C4-2B (cell line): ENCODE measurements at regions not wholly inside any gene's neighbourhood (a gene's known extent, or its start where the extent isn't known, plus 50 kb on each side); places are given as distances from the start of the nearest gene placed in this dataset.

ENCODE experiments used
- H3K27ac ChIP-seq: fragments of 450-650 bp; 2 replicates; pipeline ENCODE4 v1.5.1; 2017
- ZFX ChIP-seq: fragments of 450-650 bp; IDR thresholded peaks from 2 replicates; pipeline ENCODE4 v1.6.1; 2017
- TF ChIP-seq, protein P1 (sequence below): fragments of 450-650 bp; conservative IDR thresholded peaks from 2 replicates; pipeline ENCODE4 v1.5.1; 2017; ENCODE audit warnings: mild to moderate bottlenecking

DNA sequence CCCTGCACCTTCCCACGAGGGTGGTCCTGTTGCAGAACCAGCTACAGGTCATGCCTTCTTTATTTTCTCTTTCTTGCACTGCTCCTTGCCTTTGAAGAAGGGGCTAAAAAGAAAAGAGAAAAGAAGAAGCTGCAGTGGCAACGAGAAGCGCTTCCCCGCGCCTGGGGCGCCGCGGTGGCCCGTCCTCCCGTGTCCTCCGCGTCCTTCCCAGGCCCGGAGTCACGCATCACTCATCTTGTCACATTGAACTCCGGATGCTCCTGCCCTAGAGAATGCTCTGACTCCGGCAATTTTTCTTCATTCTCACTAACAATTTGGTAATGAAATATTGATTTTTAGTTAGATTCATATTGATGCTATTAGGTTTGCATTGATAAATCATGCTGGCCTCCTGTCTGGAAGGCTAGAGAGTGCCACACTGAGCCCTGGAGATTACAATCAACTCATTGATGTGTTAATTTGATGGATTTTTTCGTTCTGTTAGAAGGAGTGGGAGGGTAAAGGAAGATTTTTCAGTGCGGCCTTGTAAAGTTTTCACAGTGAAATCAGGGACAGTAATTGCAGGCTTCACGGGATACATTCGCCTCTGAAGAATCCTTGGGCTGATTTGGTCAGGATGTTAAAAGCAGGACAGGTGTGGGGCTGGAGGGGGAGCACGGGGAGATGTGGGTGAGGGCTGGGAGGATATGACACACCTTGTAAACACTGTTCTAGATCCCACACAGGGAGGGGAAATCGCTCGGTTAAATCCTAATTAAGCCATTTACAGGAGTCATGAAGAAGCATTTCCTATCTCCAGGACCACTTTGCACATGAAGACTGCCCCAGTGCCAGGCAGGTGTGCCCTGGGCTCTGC is 349.3 kb downstream of the ZNF516 start:
- TF ChIP-seq, protein P1, sequence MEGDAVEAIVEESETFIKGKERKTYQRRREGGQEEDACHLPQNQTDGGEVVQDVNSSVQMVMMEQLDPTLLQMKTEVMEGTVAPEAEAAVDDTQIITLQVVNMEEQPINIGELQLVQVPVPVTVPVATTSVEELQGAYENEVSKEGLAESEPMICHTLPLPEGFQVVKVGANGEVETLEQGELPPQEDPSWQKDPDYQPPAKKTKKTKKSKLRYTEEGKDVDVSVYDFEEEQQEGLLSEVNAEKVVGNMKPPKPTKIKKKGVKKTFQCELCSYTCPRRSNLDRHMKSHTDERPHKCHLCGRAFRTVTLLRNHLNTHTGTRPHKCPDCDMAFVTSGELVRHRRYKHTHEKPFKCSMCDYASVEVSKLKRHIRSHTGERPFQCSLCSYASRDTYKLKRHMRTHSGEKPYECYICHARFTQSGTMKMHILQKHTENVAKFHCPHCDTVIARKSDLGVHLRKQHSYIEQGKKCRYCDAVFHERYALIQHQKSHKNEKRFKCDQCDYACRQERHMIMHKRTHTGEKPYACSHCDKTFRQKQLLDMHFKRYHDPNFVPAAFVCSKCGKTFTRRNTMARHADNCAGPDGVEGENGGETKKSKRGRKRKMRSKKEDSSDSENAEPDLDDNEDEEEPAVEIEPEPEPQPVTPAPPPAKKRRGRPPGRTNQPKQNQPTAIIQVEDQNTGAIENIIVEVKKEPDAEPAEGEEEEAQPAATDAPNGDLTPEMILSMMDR: no peak
- no peak for TF ChIP-seq ZFX
- H3K27ac ChIP-seq: no peak overlapping the region

DNA sequence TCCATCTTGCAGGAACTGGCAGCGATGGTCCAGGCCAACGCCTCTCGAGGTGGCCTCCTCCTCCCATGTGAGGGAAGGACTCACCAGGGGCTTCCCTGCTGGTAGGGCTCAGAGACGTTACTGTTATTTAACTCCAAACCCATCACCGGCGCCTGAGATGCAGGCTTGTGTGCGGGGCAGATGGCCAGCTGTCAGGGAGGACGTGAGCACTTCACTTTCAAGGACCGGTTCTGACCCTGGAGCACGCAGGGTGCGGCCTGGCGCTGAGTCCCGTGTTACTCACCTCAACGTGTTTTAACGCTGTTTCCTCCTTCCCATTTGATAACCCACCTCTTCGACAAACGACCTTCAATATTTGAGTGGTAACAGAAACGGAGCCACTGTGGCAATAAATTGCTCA is 350.2 kb downstream of the ZNF516 start:
- TF ChIP-seq, protein P1: no peak
- TF ChIP-seq ZFX: no peak
- H3K27ac ChIP-seq: no peak overlapping the region

GRCh38 chr18:76142611-76143010 is 352.4 kb downstream of the ZNF516 start:
- TF ChIP-seq, protein P1: no peak
- no peak for TF ChIP-seq ZFX

DNA sequence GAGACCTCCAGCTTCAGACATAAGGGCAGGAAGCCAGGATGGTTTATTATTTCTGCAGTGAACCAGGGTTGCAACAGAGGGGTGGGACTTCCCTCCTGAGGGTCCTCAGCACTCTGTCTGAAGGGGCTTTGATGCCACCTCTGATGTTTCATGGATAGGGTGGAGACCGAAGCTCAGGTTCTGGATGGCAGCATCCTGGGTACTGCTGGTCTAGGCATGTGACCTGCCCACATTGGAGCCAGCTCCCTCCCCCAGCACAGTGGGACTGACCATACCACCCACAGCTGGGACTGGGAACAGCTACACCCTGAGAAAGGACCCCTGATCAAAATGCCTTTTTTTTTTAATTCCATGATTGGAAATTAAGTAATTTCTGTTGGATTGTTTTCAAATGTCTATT is 355.2 kb downstream of the ZNF516 start:
- no peak for TF ChIP-seq ZFX
- TF ChIP-seq, protein P1: no peak
- H3K27ac ChIP-seq: no peak overlapping the region

More at GRCh38 chr18:76142611-76143010, 352.4 kb downstream of the ZNF516 start:
- H3K27ac ChIP-seq: no peak overlapping the region

DNA sequence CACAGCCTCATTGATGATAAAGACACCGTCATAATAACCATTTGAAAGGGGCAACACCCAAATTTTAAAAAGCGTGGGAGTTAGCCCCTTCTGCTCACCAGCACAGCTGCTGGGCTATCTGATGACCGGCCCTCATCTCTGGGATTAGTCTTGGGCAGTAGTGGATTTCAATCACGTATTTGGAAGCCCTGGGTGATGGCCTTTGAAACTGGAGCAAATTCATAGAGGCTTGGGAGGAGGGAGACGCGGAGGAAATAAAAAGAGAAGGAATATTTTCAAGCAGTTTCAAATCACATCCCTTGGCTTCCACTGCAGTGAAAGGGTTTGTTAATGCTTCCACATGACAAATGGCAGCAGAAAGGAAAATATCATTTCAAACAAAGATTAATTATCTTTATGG is 357.8 kb downstream of the ZNF516 start:
- TF ChIP-seq ZFX: no peak
- TF ChIP-seq, protein P1: no peak
- H3K27ac ChIP-seq: no peak overlapping the region

- H3K27ac ChIP-seq: no peak overlapping the region
- no peak for TF ChIP-seq ZFX
- TF ChIP-seq, protein P1: no peak
Observed at GRCh38 chr18:76136701-76137100, 358.3 kb downstream of the ZNF516 start.

GRCh38 chr18:76134628-76135027 is 360.4 kb downstream of the ZNF516 start:
- TF ChIP-seq ZFX: no peak
- TF ChIP-seq, protein P1: no peak
- H3K27ac ChIP-seq: no peak overlapping the region
